HCT116 (cell line): ENCODE measurements at regions not wholly inside any gene's neighbourhood (a gene's known extent, or its start where the extent isn't known, plus 50 kb on each side); places are given as distances from the start of the nearest gene placed in this dataset.

ENCODE experiments used
- ATAC-seq: fragments of 200-7000 bp; cut with Tn5 transposase; 2 replicates; pipeline ENCODE4 v1.9.1; 2020; ENCODE audit warnings: mild to moderate bottlenecking, moderate library complexity
- BruUV-seq: library from RNA; stranded (reverse); fragments of 400-500 nt; replicated peaks from 2 replicates; lab custom pipeline; 2021; lab: Mats Ljungman, UMichigan
- CTCF ChIA-PET: fragments of 300-600 bp; sonication (Branson Sonifier 250); formaldehyde crosslinking; loops from one replicate; lab custom pipeline; 2021; ENCODE audit warnings: antibody characterized with exemption; lab: Charles Lee
- POLR2A ChIA-PET: fragments of 300-600, 350-600 bp; sonication (Branson Sonifier 250); formaldehyde crosslinking; loops from one replicate; lab custom pipeline; 2021; ENCODE audit warnings: antibody characterized with exemption; lab: Charles Lee
- RAD21 ChIA-PET, 2 experiments: fragments of 300-600 bp; sonication (Branson Sonifier 250); formaldehyde crosslinking; loops; one replicate each; lab custom pipeline; 2023; ENCODE audit warnings: low total read pairs in 2 of 2; ENCODE audit not compliant: uncharacterized antibody in 2 of 2, unreplicated experiment in 2 of 2, low non-redundant PET in 1 of 2; lab: Charles Lee
- DNase-seq: peaks from one replicate; pipeline ENCODE4 v3.0.0-alpha.2; 2010; ENCODE audit warnings: low read depth, low spot score
- H2AFZ ChIP-seq: fragments of 200-600 bp; shearing (Covaris generic), sonication (generic); 2 replicates; pipeline ENCODE4 v1.6.1; 2017; ENCODE audit warnings: low read depth, mixed run types, mixed read lengths, antibody characterized with exemption, low read length; ENCODE audit not compliant: poor library complexity, severe bottlenecking
- H3K27ac ChIP-seq: 2 replicates; pipeline ENCODE4 v1.5.1; 2012; ENCODE audit warnings: low read depth, low read length
- H3K27me3 ChIP-seq: fragments of 200-600 bp; sonication (generic); 2 replicates; pipeline ENCODE4 v1.6.1; 2016; ENCODE audit warnings: mixed run types, low read length, mixed read lengths; ENCODE audit not compliant: insufficient read depth
- H3K36me3 ChIP-seq, 2 experiments: fragments of 200-500 bp in 1 of 2; fragments of 200-600 bp in 1 of 2; sonication (Bioruptor generic) in 1 of 2; sonication (generic) in 1 of 2; 2 replicates each; pipeline versions ENCODE4 v1.5.1 to v1.6.1; 2014 to 2016; ENCODE audit warnings: low read length in 2 of 2, inconsistent platforms in 1 of 2, mixed read lengths in 1 of 2, mixed run types in 1 of 2; ENCODE audit not compliant: insufficient read depth in 2 of 2, control insufficient read depth in 1 of 2
- H3K4me1 ChIP-seq, 2 experiments: fragments of 200-600 bp in 1 of 2; sonication (generic) in 1 of 2; 2 replicates each; pipeline versions ENCODE4 v1.5.1 to v1.6.1; 2012 to 2017; ENCODE audit warnings: low read length in 2 of 2, inconsistent platforms in 1 of 2, mild to moderate bottlenecking in 1 of 2, mixed read lengths in 1 of 2, mixed run types in 1 of 2, moderate library complexity in 1 of 2; ENCODE audit not compliant: insufficient read depth in 2 of 2, control insufficient read depth in 1 of 2
- H3K4me2 ChIP-seq: fragments of 200-600 bp; sonication (generic); 2 replicates; pipeline ENCODE4 v1.6.1; 2017; ENCODE audit warnings: mixed run types, low read length, mixed read lengths
- H3K4me3 ChIP-seq, 2 experiments: fragments of 200-600 bp in 1 of 2; sonication (generic) in 1 of 2; replicated peaks in 1 of 2; 2 replicates each; pipeline ENCODE4 v1.5.1; 2011 to 2016; ENCODE audit warnings: low read length in 2 of 2, control low read depth in 1 of 2, low read depth in 1 of 2, mild to moderate bottlenecking in 1 of 2, mixed read lengths in 1 of 2, mixed run types in 1 of 2
- H3K79me2 ChIP-seq: fragments of 200-600 bp; sonication (generic); 2 replicates; pipeline ENCODE4 v1.6.1; 2017; ENCODE audit warnings: mild to moderate bottlenecking, mixed run types, low read length, moderate library complexity, mixed read lengths; ENCODE audit not compliant: insufficient read depth
- H3K9ac ChIP-seq: fragments of 200-600 bp; sonication (generic); 2 replicates; pipeline ENCODE4 v1.6.1; 2016; ENCODE audit warnings: low read length, mixed read lengths
- H3K9me2 ChIP-seq: fragments of 200-600 bp; sonication (generic), shearing (Covaris generic); 2 replicates; pipeline ENCODE4 v1.6.1; 2017; ENCODE audit warnings: mixed run types, mild to moderate bottlenecking, moderate library complexity; ENCODE audit not compliant: insufficient read depth
- H3K9me3 ChIP-seq, 2 experiments: fragments of 200-500 bp in 1 of 2; fragments of 200-600 bp in 1 of 2; sonication (Bioruptor generic) in 1 of 2; sonication (generic) in 1 of 2; 2 replicates each; pipeline ENCODE4 v1.6.1; 2014 to 2017; ENCODE audit warnings: low read length in 2 of 2, mixed read lengths in 2 of 2, inconsistent platforms in 1 of 2, low read depth in 1 of 2, mild to moderate bottlenecking in 1 of 2, mixed run types in 1 of 2, moderate library complexity in 1 of 2; ENCODE audit not compliant: control insufficient read depth in 1 of 2, insufficient read depth in 1 of 2
- H4K20me1 ChIP-seq: fragments of 200-600 bp; sonication (generic), shearing (Covaris generic); 2 replicates; pipeline ENCODE4 v1.6.1; 2017; ENCODE audit warnings: mixed run types, mild to moderate bottlenecking, moderate library complexity; ENCODE audit not compliant: insufficient read depth
- CEBPB ChIP-seq: IDR thresholded peaks from 2 replicates; pipeline ENCODE4 v1.6.1; 2012; ENCODE audit warnings: low read depth
- ELF1 ChIP-seq: IDR thresholded peaks from 2 replicates; pipeline ENCODE4 v1.6.1; 2012; ENCODE audit warnings: low read depth, borderline replicate concordance
- EZH2 ChIP-seq: fragments of 200-600 bp; sonication (generic); IDR thresholded peaks from 2 replicates; pipeline ENCODE4 v1.6.1; 2017; ENCODE audit warnings: antibody characterized with exemption, mixed run types
- FOSL1 ChIP-seq: IDR thresholded peaks from 2 replicates; pipeline ENCODE4 v1.6.1; 2012; ENCODE audit warnings: low read depth
- JUND ChIP-seq: IDR thresholded peaks from 2 replicates; pipeline ENCODE4 v1.6.1; 2012
- POLR2AphosphoS5 ChIP-seq: IDR thresholded peaks from 2 replicates; pipeline ENCODE4 v1.6.1; 2011; ENCODE audit warnings: mild to moderate bottlenecking, low read depth, low read length, moderate library complexity
- RAD21 ChIP-seq: IDR thresholded peaks from 2 replicates; pipeline ENCODE4 v1.6.1; 2012; ENCODE audit warnings: low read depth, mild to moderate bottlenecking
- SP1 ChIP-seq: IDR thresholded peaks from 2 replicates; pipeline ENCODE4 v1.6.1; 2012; ENCODE audit warnings: low read depth
- ZNF274 ChIP-seq: fragments of 200-500 bp; sonication (Bioruptor generic); IDR thresholded peaks from 2 replicates; pipeline ENCODE4 v1.6.1; 2014; ENCODE audit warnings: mild to moderate bottlenecking, low read depth, low read length, inconsistent platforms
- intact Hi-C: fragments of 100-400 bp; cut with micrococcal nuclease; formaldehyde crosslinking; loops from 2 replicates; pipeline ENCODE4 v1.10.0; 2022
- TF ChIP-seq, protein P1 (sequence below): IDR thresholded peaks from 2 replicates; pipeline ENCODE4 v1.6.1; 2011; ENCODE audit warnings: mild to moderate bottlenecking, low read length, moderate library complexity; ENCODE audit not compliant: insufficient replicate concordance; ENCODE audit errors: extremely low read depth
- TF ChIP-seq, protein P2 (sequence below): IDR thresholded peaks from 2 replicates; pipeline ENCODE4 v1.6.1; 2012; ENCODE audit warnings: low read depth

DNA sequence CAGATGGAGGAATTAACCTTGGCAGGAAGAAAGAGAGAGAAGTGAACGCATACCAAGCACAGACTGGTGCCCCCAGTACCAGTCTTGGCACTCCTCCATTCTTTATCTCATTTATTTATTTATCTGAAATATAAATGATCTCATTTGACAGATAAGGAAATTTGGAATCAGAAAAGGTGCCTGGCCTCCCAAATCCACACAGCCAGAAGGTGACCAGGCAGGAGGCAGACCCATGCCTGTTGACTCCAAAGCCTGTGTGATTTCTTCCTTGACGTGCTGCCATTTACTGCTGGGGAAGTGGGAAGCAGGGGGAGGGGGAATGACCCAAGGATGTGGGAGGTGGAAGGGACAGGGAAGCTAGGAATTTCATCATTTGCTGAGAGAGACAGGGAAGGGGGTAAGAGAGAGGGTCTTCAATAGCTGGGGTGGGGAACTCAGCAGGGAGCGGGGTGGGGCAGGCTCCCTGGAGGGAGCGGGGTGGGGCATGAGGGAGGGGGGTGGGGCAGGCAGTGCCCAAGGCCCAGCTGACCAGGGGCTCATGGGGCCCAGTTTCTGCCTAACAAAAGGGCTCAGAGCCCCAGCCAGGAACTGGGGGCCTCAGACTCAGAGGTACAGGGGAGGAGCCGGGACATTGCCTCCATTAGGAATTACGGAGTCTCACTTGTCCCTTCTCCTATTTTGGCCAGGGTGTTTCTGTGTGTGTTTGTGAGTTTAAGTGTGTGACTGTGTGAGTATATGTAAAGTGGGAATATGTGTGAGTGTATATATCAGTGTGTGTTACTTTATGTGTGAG lies 63.0 kb downstream of the MINAR1 start:
- Histone ChIP-seq H3K9ac (no peak overlapping the region), H3K4me3 (no peak overlapping the region), H3K79me2 (no peaks in the 10 kb centered on the region), H3K9me3 (no peaks in the 10 kb centered on the region), H3K27me3 (peaks cover 24% of the 10 kb centered on the region; the same call in 1 of the 2 replicates), H4K20me1 (no peaks in the 10 kb centered on the region), H3K4me1 (no peaks in the 10 kb centered on the region), H3K4me2 (no peak overlapping the region), H3K36me3 (no peaks in the 10 kb centered on the region), H3K9me2 (no peaks in the 10 kb centered on the region), H2AFZ (no peak overlapping the region), H3K27ac (no peak overlapping the region)
- ATAC-seq: no peak
- BruUV-seq: no TSS peak
- no peak for DNase-seq
- POLR2A ChIA-PET: no interaction called here
- CTCF ChIA-PET: no interaction called here
- intact Hi-C loops: no loop called here
- RAD21 ChIA-PET: no interaction called here
- TF ChIP-seq, protein P1, sequence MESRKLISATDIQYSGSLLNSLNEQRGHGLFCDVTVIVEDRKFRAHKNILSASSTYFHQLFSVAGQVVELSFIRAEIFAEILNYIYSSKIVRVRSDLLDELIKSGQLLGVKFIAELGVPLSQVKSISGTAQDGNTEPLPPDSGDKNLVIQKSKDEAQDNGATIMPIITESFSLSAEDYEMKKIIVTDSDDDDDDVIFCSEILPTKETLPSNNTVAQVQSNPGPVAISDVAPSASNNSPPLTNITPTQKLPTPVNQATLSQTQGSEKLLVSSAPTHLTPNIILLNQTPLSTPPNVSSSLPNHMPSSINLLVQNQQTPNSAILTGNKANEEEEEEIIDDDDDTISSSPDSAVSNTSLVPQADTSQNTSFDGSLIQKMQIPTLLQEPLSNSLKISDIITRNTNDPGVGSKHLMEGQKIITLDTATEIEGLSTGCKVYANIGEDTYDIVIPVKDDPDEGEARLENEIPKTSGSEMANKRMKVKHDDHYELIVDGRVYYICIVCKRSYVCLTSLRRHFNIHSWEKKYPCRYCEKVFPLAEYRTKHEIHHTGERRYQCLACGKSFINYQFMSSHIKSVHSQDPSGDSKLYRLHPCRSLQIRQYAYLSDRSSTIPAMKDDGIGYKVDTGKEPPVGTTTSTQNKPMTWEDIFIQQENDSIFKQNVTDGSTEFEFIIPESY: no peak

DNA sequence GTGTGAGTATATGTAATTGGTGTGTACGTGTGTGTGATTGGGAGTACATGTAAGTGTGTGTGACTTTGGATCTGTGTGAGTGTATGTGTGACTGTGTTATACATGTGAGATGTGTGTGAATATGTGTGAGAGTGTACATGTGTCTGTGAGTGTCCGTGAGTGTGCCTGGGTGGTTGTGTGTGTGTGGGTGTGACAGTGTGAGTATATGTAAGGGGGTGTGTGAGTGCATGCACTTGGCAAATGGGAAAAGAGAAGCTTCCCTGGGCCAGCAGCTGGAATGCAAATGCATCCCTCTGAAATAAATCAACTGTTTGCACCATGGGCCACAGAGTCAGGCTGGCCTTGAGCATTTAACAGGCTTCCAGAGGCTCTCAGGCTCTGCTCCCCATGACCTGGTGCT lies 63.6 kb downstream of the MINAR1 start:
- Histone ChIP-seq H3K36me3 (no peaks in the 10 kb centered on the region), H4K20me1 (no peaks in the 10 kb centered on the region), H3K27ac (no peak overlapping the region), H3K4me1 (no peaks in the 10 kb centered on the region), H3K9ac (no peak overlapping the region), H2AFZ (no peak overlapping the region), H3K79me2 (no peaks in the 10 kb centered on the region), H3K9me2 (no peaks in the 10 kb centered on the region), H3K27me3 (peaks cover 24% of the 10 kb centered on the region; the same call in 1 of the 2 replicates), H3K4me3 (no peak overlapping the region), H3K4me2 (no peak overlapping the region), H3K9me3 (no peaks in the 10 kb centered on the region)
- ChIA-PET POLR2A (no interaction called here), RAD21 (no interaction called here), CTCF (no interaction called here)
- ATAC-seq (no peak), DNase-seq (no peak)
- intact Hi-C loops: no loop called here
- no TSS peak for BruUV-seq
- TF ChIP-seq POLR2AphosphoS5 (no peak), FOSL1 (no peak), JUND (no peak), EZH2 (no peak), RAD21 (no peak), SP1 (no peak), ELF1 (no peak), ZNF274 (no peak), CEBPB (no peak)
- TF ChIP-seq, protein P2, sequence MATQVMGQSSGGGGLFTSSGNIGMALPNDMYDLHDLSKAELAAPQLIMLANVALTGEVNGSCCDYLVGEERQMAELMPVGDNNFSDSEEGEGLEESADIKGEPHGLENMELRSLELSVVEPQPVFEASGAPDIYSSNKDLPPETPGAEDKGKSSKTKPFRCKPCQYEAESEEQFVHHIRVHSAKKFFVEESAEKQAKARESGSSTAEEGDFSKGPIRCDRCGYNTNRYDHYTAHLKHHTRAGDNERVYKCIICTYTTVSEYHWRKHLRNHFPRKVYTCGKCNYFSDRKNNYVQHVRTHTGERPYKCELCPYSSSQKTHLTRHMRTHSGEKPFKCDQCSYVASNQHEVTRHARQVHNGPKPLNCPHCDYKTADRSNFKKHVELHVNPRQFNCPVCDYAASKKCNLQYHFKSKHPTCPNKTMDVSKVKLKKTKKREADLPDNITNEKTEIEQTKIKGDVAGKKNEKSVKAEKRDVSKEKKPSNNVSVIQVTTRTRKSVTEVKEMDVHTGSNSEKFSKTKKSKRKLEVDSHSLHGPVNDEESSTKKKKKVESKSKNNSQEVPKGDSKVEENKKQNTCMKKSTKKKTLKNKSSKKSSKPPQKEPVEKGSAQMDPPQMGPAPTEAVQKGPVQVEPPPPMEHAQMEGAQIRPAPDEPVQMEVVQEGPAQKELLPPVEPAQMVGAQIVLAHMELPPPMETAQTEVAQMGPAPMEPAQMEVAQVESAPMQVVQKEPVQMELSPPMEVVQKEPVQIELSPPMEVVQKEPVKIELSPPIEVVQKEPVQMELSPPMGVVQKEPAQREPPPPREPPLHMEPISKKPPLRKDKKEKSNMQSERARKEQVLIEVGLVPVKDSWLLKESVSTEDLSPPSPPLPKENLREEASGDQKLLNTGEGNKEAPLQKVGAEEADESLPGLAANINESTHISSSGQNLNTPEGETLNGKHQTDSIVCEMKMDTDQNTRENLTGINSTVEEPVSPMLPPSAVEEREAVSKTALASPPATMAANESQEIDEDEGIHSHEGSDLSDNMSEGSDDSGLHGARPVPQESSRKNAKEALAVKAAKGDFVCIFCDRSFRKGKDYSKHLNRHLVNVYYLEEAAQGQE: no peak
